ENCODE measurements at regions not wholly inside any gene's neighbourhood (a gene's known extent, or its start where the extent isn't known, plus 50 kb on each side); places are given as distances from the start of the nearest gene placed in this dataset.

DNA sequence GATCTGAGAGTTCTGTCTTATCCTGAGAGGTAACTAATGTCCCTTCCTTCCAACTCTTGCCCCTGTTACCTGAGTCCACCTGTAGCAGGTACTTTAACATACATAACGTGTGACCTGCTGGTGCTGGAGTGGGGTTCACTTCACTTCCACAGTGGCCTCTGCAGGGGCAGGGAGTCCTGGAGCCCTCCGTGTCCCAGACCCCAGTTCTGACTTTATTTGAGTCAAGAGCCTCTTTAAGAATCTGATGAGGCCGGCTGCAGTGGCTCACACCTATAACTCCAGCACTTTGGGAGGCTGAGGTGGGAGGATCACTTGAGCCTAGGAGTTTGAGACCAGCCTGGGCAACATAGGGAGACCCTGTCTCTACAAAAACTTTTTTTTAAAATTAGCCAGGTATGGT is 117.0 kb upstream of the RET start:
- no peaks in the 10 kb centered on the region for H3K4me1 ChIP-seq (ENCODE audit: insufficient read depth, low read length)
- H3K27me3 ChIP-seq (ENCODE audit: insufficient read depth, low read length) = no peaks in the 10 kb centered on the region
- peaks cover 5 to 12% of the 10 kb centered on the region in 2 experiments; a peak in 3 of 4 replicates for H3K4me1 Mint-ChIP-seq
- H3K23ac ChIP-seq (ENCODE audit: insufficient read length, low read depth, low read length) = no peak overlapping the region
- H2BK20ac ChIP-seq (ENCODE audit: low read depth, low read length, poor library complexity, severe bottlenecking) = no peak overlapping the region
- H3K79me1 ChIP-seq (ENCODE audit: insufficient read depth, low read depth, low read length, poor library complexity, severe bottlenecking) = no peaks in the 10 kb centered on the region
- no peak overlapping the region for H3K27ac ChIP-seq (ENCODE audit: insufficient read length, low read depth, low read length)
- H2AFZ ChIP-seq (ENCODE audit: low read length) = no peak overlapping the region
- no peak overlapping the region for H3K18ac ChIP-seq (ENCODE audit: insufficient read length, low read depth, low read length)
- no peak overlapping the region for H3T11ph ChIP-seq (ENCODE audit: low read length)
- H4K8ac ChIP-seq (replicated peaks; ENCODE audit: insufficient read length, low read depth, low read length) = no peak overlapping the region
- no peaks in the 10 kb centered on the region; a peak in 1 of 7 replicates for H3K36me3 Mint-ChIP-seq (ENCODE audit: insufficient read depth in 1 of 3, low read depth in 3 of 3)
- TF ChIP-seq, protein P1, sequence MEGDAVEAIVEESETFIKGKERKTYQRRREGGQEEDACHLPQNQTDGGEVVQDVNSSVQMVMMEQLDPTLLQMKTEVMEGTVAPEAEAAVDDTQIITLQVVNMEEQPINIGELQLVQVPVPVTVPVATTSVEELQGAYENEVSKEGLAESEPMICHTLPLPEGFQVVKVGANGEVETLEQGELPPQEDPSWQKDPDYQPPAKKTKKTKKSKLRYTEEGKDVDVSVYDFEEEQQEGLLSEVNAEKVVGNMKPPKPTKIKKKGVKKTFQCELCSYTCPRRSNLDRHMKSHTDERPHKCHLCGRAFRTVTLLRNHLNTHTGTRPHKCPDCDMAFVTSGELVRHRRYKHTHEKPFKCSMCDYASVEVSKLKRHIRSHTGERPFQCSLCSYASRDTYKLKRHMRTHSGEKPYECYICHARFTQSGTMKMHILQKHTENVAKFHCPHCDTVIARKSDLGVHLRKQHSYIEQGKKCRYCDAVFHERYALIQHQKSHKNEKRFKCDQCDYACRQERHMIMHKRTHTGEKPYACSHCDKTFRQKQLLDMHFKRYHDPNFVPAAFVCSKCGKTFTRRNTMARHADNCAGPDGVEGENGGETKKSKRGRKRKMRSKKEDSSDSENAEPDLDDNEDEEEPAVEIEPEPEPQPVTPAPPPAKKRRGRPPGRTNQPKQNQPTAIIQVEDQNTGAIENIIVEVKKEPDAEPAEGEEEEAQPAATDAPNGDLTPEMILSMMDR (conservative IDR thresholded peaks at IDR 0.05) = no peak
- no peak overlapping the region for H3K4me3 Mint-ChIP-seq
- no peaks in the 10 kb centered on the region for H4K20me1 ChIP-seq (ENCODE audit: control insufficient read depth, insufficient read depth, insufficient read length)
- no peaks in the 10 kb centered on the region for H3K9me3 ChIP-seq (ENCODE audit: control insufficient read depth, low read depth, low read length)
- no peak overlapping the region for H2AK5ac ChIP-seq (ENCODE audit: insufficient read length, low read length)
- no peak overlapping the region for H2BK12ac ChIP-seq (ENCODE audit: insufficient read length, low read depth, low read length)
- H3K4ac ChIP-seq (ENCODE audit: low read depth, low read length) = no peak overlapping the region
- WGBS (ENCODE audit: extremely low coverage, insufficient read length, low lambda C conversion rate) = no CpG with 5 or more reads among the region's 3 CpGs
- H3K4me2 ChIP-seq (ENCODE audit: insufficient read depth, insufficient read length, low read length) = no peak overlapping the region
- H3K56ac ChIP-seq (ENCODE audit: insufficient read length, low read depth, low read length) = no peak overlapping the region
- no peak overlapping the region for H2BK15ac ChIP-seq (ENCODE audit: low read depth, low read length)
- no peak overlapping the region for H3K14ac ChIP-seq (ENCODE audit: insufficient read depth, low read length)
- no peaks in the 10 kb centered on the region for H3K79me2 ChIP-seq (ENCODE audit: insufficient read depth, low read length)
- H2BK120ac ChIP-seq (ENCODE audit: low read depth, low read length, poor library complexity, severe bottlenecking) = no peak overlapping the region
- H4K91ac ChIP-seq (ENCODE audit: insufficient read length, low read depth, low read length) = no peak overlapping the region
- peaks cover 3% of the 10 kb centered on the region for H3K27me3 Mint-ChIP-seq (ENCODE audit: low read depth)
- H3K9me3 Mint-ChIP-seq = peaks cover 6 to 8% of the 10 kb centered on the region in 2 experiments; a peak in 2 of 5 replicates
- no peak overlapping the region for H3K9ac ChIP-seq (ENCODE audit: extremely low read depth, insufficient read length, low read length)
- H3K23me2 ChIP-seq (ENCODE audit: insufficient read length, low read depth, low read length, poor library complexity, severe bottlenecking) = no peaks in the 10 kb centered on the region
- no peak overlapping the region for H2BK5ac ChIP-seq (ENCODE audit: insufficient read length, low read length)
- DNase-seq = no peak
- no peak overlapping the region for H3K27ac Mint-ChIP-seq
- H4K5ac ChIP-seq (ENCODE audit: insufficient read length, low read depth, low read length) = no peak overlapping the region

Data from H9 (cell line).